HG03135 (cell line): ENCODE measurements at regions not wholly inside any gene's neighbourhood (a gene's known extent, or its start where the extent isn't known, plus 50 kb on each side); places are given as distances from the start of the nearest gene placed in this dataset.

Experiments
- ATAC-seq: cut with Tn5 transposase; IDR thresholded peaks from one replicate; pipeline ENCODE4 v1.9.1; 2021; ENCODE audit warnings: mild to moderate bottlenecking, moderate library complexity; ENCODE audit not compliant: unreplicated experiment

- ATAC-seq: no peak
These were observed 61.2 kb upstream of the RAB27B start for GRCh38 chr18:54767098-54767497.

GRCh38 chr18:54769526-54770464 lies 58.5 kb upstream of the RAB27B start:
- ATAC-seq: no peak

- no peak for ATAC-seq
These were observed 56.2 kb upstream of the RAB27B start for GRCh38 chr18:54772056-54772455.

GRCh38 chr18:54774423-54774822 lies 53.9 kb upstream of the RAB27B start:
- no peak for ATAC-seq

- ATAC-seq: no peak
These were observed 53.2 kb upstream of the RAB27B start for GRCh38 chr18:54774981-54775665.

- ATAC-seq: no peak
These were observed 52.6 kb upstream of the RAB27B start for GRCh38 chr18:54775686-54776085.

- ATAC-seq: peak; percentile 53
These were observed 51.8 kb upstream of the RAB27B start for GRCh38 chr18:54776282-54776977.

- ATAC-seq: no peak
These were observed 51.0 kb upstream of the RAB27B start for GRCh38 chr18:54777118-54777791.

GRCh38 chr18:54777989-54778388 lies 50.3 kb upstream of the RAB27B start:
- ATAC-seq: no peak
